H9 (cell line): ENCODE measurements at regions not wholly inside any gene's neighbourhood (a gene's known extent, or its start where the extent isn't known, plus 50 kb on each side); places are given as distances from the start of the nearest gene placed in this dataset.

Experiments
- DNase-seq: peaks from one replicate; pipeline ENCODE4 v3.0.0-alpha.2; 2017
- H2AFZ ChIP-seq: one replicate; pipeline ENCODE4 v1.6.1; 2013; ENCODE audit warnings: mild to moderate bottlenecking, low read length, control low read depth, moderate library complexity
- H2AK5ac ChIP-seq: 2 replicates; pipeline ENCODE4 v1.6.1; 2013; ENCODE audit warnings: low read length, control low read depth, mixed read lengths; ENCODE audit not compliant: insufficient read length
- H2BK120ac ChIP-seq: one replicate; pipeline ENCODE4 v1.6.1; 2013; ENCODE audit warnings: low read depth, mild to moderate bottlenecking, low read length, control low read depth, inconsistent platforms; ENCODE audit not compliant: poor library complexity, severe bottlenecking
- H2BK12ac ChIP-seq: 2 replicates; pipeline ENCODE4 v1.6.1; 2013; ENCODE audit warnings: low read length, control low read depth, mixed read lengths, low read depth; ENCODE audit not compliant: insufficient read length
- H2BK15ac ChIP-seq: 2 replicates; pipeline ENCODE4 v1.6.1; 2013; ENCODE audit warnings: low read depth, low read length, control low read depth
- H2BK20ac ChIP-seq: one replicate; pipeline ENCODE4 v1.6.1; 2013; ENCODE audit warnings: low read depth, mild to moderate bottlenecking, low read length, control low read depth, inconsistent platforms; ENCODE audit not compliant: poor library complexity, severe bottlenecking
- H2BK5ac ChIP-seq: 2 replicates; pipeline ENCODE4 v1.6.1; 2013; ENCODE audit warnings: low read length, control low read depth, mixed read lengths; ENCODE audit not compliant: insufficient read length
- H3K14ac ChIP-seq: 2 replicates; pipeline ENCODE4 v1.6.1; 2013; ENCODE audit warnings: low read length, control low read depth; ENCODE audit not compliant: insufficient read depth
- H3K18ac ChIP-seq: 2 replicates; pipeline ENCODE4 v1.6.1; 2013; ENCODE audit warnings: low read depth, mild to moderate bottlenecking, mixed read lengths, low read length, control low read depth; ENCODE audit not compliant: insufficient read length
- H3K23ac ChIP-seq: 2 replicates; pipeline ENCODE4 v1.6.1; 2013; ENCODE audit warnings: low read length, control low read depth, mixed read lengths, low read depth; ENCODE audit not compliant: insufficient read length
- H3K23me2 ChIP-seq: 2 replicates; pipeline ENCODE4 v1.6.1; 2013; ENCODE audit warnings: low read depth, mild to moderate bottlenecking, mixed read lengths, low read length, control low read depth; ENCODE audit not compliant: insufficient read length, poor library complexity, severe bottlenecking
- H3K27ac ChIP-seq: 2 replicates; pipeline ENCODE4 v1.5.1; 2013; ENCODE audit warnings: low read length, control low read depth, mixed read lengths, low read depth; ENCODE audit not compliant: insufficient read length
- H3K27me3 ChIP-seq: 2 replicates; pipeline ENCODE4 v1.6.1; 2013; ENCODE audit warnings: low read length, control low read depth, inconsistent platforms; ENCODE audit not compliant: insufficient read depth
- H3K4ac ChIP-seq: 2 replicates; pipeline ENCODE4 v1.6.1; 2013; ENCODE audit warnings: low read depth, mild to moderate bottlenecking, control low read depth, inconsistent platforms, low read length, moderate library complexity
- H3K4me1 ChIP-seq: 2 replicates; pipeline ENCODE4 v1.6.1; 2013; ENCODE audit warnings: low read length, control low read depth, inconsistent platforms; ENCODE audit not compliant: insufficient read depth
- H3K4me2 ChIP-seq: 2 replicates; pipeline ENCODE4 v1.6.1; 2013; ENCODE audit warnings: low read length, control low read depth, mixed read lengths; ENCODE audit not compliant: insufficient read length, insufficient read depth
- H3K56ac ChIP-seq: 2 replicates; pipeline ENCODE4 v1.6.1; 2013; ENCODE audit warnings: low read depth, mild to moderate bottlenecking, mixed read lengths, low read length, control low read depth; ENCODE audit not compliant: insufficient read length
- H3K79me1 ChIP-seq: 2 replicates; pipeline ENCODE4 v1.6.1; 2013; ENCODE audit warnings: low read depth, mild to moderate bottlenecking, moderate library complexity, low read length, control low read depth, inconsistent platforms; ENCODE audit not compliant: insufficient read depth, poor library complexity, severe bottlenecking
- H3K79me2 ChIP-seq: 2 replicates; pipeline ENCODE4 v1.6.1; 2013; ENCODE audit warnings: low read length, control low read depth, inconsistent platforms; ENCODE audit not compliant: insufficient read depth
- H3K9ac ChIP-seq: 2 replicates; pipeline ENCODE4 v1.6.1; 2013; ENCODE audit warnings: low read length, control low read depth, mixed read lengths; ENCODE audit not compliant: insufficient read length; ENCODE audit errors: extremely low read depth
- H3K9me3 ChIP-seq: one replicate; pipeline ENCODE4 v1.6.1; 2013; ENCODE audit warnings: low read depth, low read length, inconsistent platforms; ENCODE audit not compliant: control insufficient read depth
- H3T11ph ChIP-seq: one replicate; pipeline ENCODE4 v1.6.1; 2013; ENCODE audit warnings: mild to moderate bottlenecking, low read length, control low read depth, inconsistent platforms
- H4K20me1 ChIP-seq: one replicate; pipeline ENCODE4 v1.6.1; 2013; ENCODE audit not compliant: control insufficient read depth, insufficient read length, insufficient read depth
- H4K5ac ChIP-seq: 2 replicates; pipeline ENCODE4 v1.6.1; 2013; ENCODE audit warnings: low read depth, mild to moderate bottlenecking, mixed read lengths, low read length, control low read depth; ENCODE audit not compliant: insufficient read length
- H4K8ac ChIP-seq: replicated peaks from 2 replicates; pipeline ENCODE4 v1.6.1; 2013; ENCODE audit warnings: low read length, control low read depth, mixed read lengths, low read depth; ENCODE audit not compliant: insufficient read length
- H4K91ac ChIP-seq: 2 replicates; pipeline ENCODE4 v1.6.1; 2013; ENCODE audit warnings: low read depth, mild to moderate bottlenecking, moderate library complexity, mixed read lengths, low read length, control low read depth; ENCODE audit not compliant: insufficient read length
- H3K27ac Mint-ChIP-seq, 3 experiments: 2 replicates in 2 of 3; 3 replicates in 1 of 3; pipeline ENCODE4 v1.8.0; 2020 to 2021; ENCODE audit warnings: mixed read lengths in 3 of 3, mild to moderate bottlenecking in 1 of 3, moderate library complexity in 1 of 3
- H3K27me3 Mint-ChIP-seq: 2 replicates; pipeline ENCODE4 v1.8.0; 2021; ENCODE audit warnings: low read depth, mild to moderate bottlenecking, moderate library complexity, mixed read lengths
- H3K36me3 Mint-ChIP-seq, 3 experiments: 2 replicates in 2 of 3; 3 replicates in 1 of 3; pipeline ENCODE4 v1.8.0; 2020 to 2021; ENCODE audit warnings: low read depth in 3 of 3, mixed read lengths in 3 of 3; ENCODE audit not compliant: insufficient read depth in 1 of 3
- H3K4me1 Mint-ChIP-seq, 2 experiments: 2 replicates each; pipeline ENCODE4 v1.8.0; 2020; ENCODE audit warnings: mixed read lengths in 2 of 2
- H3K4me3 Mint-ChIP-seq, 2 experiments: 2 replicates in 1 of 2; 3 replicates in 1 of 2; pipeline ENCODE4 v1.8.0; 2020 to 2021; ENCODE audit warnings: mild to moderate bottlenecking in 2 of 2, mixed read lengths in 2 of 2, moderate library complexity in 1 of 2
- H3K9me3 Mint-ChIP-seq, 2 experiments: 2 replicates in 1 of 2; 3 replicates in 1 of 2; pipeline ENCODE4 v1.8.0; 2020; ENCODE audit warnings: mild to moderate bottlenecking in 2 of 2, mixed read lengths in 2 of 2, moderate library complexity in 1 of 2
- WGBS: extraction: QIAGEN DNeasy Blood & Tissue Kit; methylation state at CpG from one replicate; pipeline ENCODE4 v1.1.7; 2013; ENCODE audit warnings: missing lambda C conversion rate, low lambda C conversion rate, mixed read lengths; ENCODE audit not compliant: insufficient read length; ENCODE audit errors: extremely low coverage; 5-methylcytosine and 5-hydroxymethylcytosine counted together
- TF ChIP-seq, protein P1 (sequence below): fragments of 200-600 bp; sonication (generic); conservative IDR thresholded peaks from 3 replicates; pipeline ENCODE4 v1.8.0; 2021; ENCODE audit warnings: antibody characterized with exemption, mild to moderate bottlenecking

DNA sequence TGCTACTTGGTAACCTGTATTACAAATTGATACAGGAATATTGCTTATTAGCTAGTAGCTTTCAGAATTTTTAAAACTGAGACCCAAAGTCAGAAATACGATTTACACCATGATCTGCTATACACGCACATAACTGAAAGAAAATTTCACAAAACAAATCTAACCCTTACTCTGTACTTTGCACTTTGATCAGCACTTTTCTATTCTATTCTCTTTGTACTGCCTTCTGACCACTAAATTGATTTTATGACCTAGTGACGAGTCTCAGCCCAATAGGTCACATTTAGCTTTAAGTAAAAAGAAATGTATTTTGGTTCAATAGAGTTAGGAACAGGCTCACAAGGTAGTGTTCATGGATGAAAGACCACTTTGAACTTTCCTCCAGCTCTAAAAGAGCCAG, 252.5 kb downstream of the TBX18 start:
- H3K56ac ChIP-seq, result no peak overlapping the region
- H3K4me1 Mint-ChIP-seq, result no peaks in the 10 kb centered on the region
- no peaks in the 10 kb centered on the region for H3K27me3 ChIP-seq
- H3K23me2 ChIP-seq, result no peaks in the 10 kb centered on the region
- H3K79me2 ChIP-seq, result no peaks in the 10 kb centered on the region
- H3K9me3 ChIP-seq, result no peaks in the 10 kb centered on the region
- H2BK5ac ChIP-seq, result no peak overlapping the region
- TF ChIP-seq, protein P1, sequence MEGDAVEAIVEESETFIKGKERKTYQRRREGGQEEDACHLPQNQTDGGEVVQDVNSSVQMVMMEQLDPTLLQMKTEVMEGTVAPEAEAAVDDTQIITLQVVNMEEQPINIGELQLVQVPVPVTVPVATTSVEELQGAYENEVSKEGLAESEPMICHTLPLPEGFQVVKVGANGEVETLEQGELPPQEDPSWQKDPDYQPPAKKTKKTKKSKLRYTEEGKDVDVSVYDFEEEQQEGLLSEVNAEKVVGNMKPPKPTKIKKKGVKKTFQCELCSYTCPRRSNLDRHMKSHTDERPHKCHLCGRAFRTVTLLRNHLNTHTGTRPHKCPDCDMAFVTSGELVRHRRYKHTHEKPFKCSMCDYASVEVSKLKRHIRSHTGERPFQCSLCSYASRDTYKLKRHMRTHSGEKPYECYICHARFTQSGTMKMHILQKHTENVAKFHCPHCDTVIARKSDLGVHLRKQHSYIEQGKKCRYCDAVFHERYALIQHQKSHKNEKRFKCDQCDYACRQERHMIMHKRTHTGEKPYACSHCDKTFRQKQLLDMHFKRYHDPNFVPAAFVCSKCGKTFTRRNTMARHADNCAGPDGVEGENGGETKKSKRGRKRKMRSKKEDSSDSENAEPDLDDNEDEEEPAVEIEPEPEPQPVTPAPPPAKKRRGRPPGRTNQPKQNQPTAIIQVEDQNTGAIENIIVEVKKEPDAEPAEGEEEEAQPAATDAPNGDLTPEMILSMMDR, result no peak
- no peak overlapping the region for H2BK12ac ChIP-seq
- H3K4me2 ChIP-seq, result no peak overlapping the region
- H2BK20ac ChIP-seq, result no peak overlapping the region
- H3K9me3 Mint-ChIP-seq, result peaks cover 0 to 2% of the 10 kb centered on the region in 2 experiments; a peak in 1 of 5 replicates
- no peak overlapping the region for H4K8ac ChIP-seq
- H2BK15ac ChIP-seq, result no peak overlapping the region
- H4K91ac ChIP-seq, result no peak overlapping the region
- H3K27me3 Mint-ChIP-seq, result peaks cover 1% of the 10 kb centered on the region; the same call in 1 of the 2 replicates
- no peaks in the 10 kb centered on the region for H4K20me1 ChIP-seq
- H3K4me1 ChIP-seq, result no peaks in the 10 kb centered on the region
- H3K79me1 ChIP-seq, result no peaks in the 10 kb centered on the region
- H3K23ac ChIP-seq, result no peak overlapping the region
- no peak for DNase-seq
- no peak overlapping the region for H2AK5ac ChIP-seq
- H3K27ac ChIP-seq, result no peak overlapping the region
- no peaks in the 10 kb centered on the region for H3K36me3 Mint-ChIP-seq
- no peak overlapping the region for H3K4me3 Mint-ChIP-seq
- no peak overlapping the region for H3K18ac ChIP-seq
- no peak overlapping the region for H3T11ph ChIP-seq
- no peak overlapping the region for H3K4ac ChIP-seq
- H4K5ac ChIP-seq, result no peak overlapping the region
- no peak overlapping the region for H3K27ac Mint-ChIP-seq
- no peak overlapping the region for H3K9ac ChIP-seq
- H2BK120ac ChIP-seq, result no peak overlapping the region
- WGBS, result no CpG with 5 or more reads among the region's 3 CpGs
- no peak overlapping the region for H2AFZ ChIP-seq
- no peak overlapping the region for H3K14ac ChIP-seq
